NT2/D1 (cell line): ENCODE measurements at regions not wholly inside any gene's neighbourhood (a gene's known extent, or its start where the extent isn't known, plus 50 kb on each side); places are given as distances from the start of the nearest gene placed in this dataset.

ENCODE experiments used
- DNase-seq: peaks from one replicate; pipeline ENCODE4 v3.0.0-alpha.2; 2011; ENCODE audit warnings: low read depth, low spot score
- H3K27me3 ChIP-seq: 2 replicates; pipeline ENCODE4 v1.6.0; 2011; ENCODE audit warnings: mild to moderate bottlenecking; ENCODE audit not compliant: insufficient read length, insufficient read depth
- H3K36me3 ChIP-seq: 2 replicates; pipeline ENCODE4 v1.6.1; 2011; ENCODE audit warnings: mild to moderate bottlenecking, low read length, mixed read lengths; ENCODE audit not compliant: insufficient read depth, insufficient read length
- H3K4me1 ChIP-seq: 2 replicates; pipeline ENCODE4 v1.5.1; 2011; ENCODE audit not compliant: insufficient read depth, insufficient read length
- H3K4me3 ChIP-seq: 2 replicates; pipeline ENCODE4 v1.5.1; 2011; ENCODE audit warnings: low read depth; ENCODE audit not compliant: insufficient read length
- H3K9ac ChIP-seq: 2 replicates; pipeline ENCODE4 v1.6.0; 2011; ENCODE audit warnings: low read depth; ENCODE audit not compliant: insufficient read length
- H3K9me3 ChIP-seq: 2 replicates; pipeline ENCODE4 v1.5.1; 2011; ENCODE audit warnings: mild to moderate bottlenecking, low read length; ENCODE audit not compliant: insufficient read depth
- SUZ12 ChIP-seq: IDR thresholded peaks from 2 replicates; pipeline ENCODE4 v1.6.1; 2011; ENCODE audit not compliant: insufficient read length, insufficient read depth; ENCODE audit errors: extremely low read depth
- YY1 ChIP-seq: IDR thresholded peaks from 2 replicates; pipeline ENCODE4 v1.6.1; 2011; ENCODE audit not compliant: insufficient read length, insufficient read depth
- ZNF274 ChIP-seq: IDR thresholded peaks from 2 replicates; pipeline ENCODE4 v1.6.1; 2011; ENCODE audit warnings: mild to moderate bottlenecking, low read depth, low read length

DNA sequence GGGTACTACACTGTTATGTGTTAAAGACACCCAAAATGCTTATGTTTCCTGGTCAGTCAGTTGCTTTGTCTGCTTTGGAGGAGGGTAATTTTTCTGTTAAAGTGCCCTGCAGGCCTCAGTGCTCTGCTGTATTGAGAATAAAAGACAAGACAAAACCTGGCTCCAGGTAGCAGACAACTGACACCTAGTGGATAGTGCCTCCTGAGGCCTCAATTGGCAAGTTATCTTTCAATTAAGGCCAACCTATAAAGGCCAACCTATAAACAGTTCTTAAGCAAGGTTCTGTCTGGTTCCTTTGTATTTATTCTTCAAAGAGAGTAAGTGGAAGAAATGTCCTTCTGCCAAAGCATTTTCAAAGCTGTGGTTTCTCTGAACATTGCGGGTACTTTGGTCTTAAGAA is 773.8 kb downstream of the MECOM start:
- H3K9me3 ChIP-seq, result no peaks in the 10 kb centered on the region
- no peaks in the 10 kb centered on the region for H3K4me1 ChIP-seq
- H3K4me3 ChIP-seq, result no peak overlapping the region
- DNase-seq, result no peak
- H3K27me3 ChIP-seq, result no peaks in the 10 kb centered on the region
- H3K36me3 ChIP-seq, result no peaks in the 10 kb centered on the region
- no peak for TF ChIP-seq YY1
- no peak for TF ChIP-seq SUZ12
- no peak for TF ChIP-seq ZNF274
- no peak overlapping the region for H3K9ac ChIP-seq

DNA sequence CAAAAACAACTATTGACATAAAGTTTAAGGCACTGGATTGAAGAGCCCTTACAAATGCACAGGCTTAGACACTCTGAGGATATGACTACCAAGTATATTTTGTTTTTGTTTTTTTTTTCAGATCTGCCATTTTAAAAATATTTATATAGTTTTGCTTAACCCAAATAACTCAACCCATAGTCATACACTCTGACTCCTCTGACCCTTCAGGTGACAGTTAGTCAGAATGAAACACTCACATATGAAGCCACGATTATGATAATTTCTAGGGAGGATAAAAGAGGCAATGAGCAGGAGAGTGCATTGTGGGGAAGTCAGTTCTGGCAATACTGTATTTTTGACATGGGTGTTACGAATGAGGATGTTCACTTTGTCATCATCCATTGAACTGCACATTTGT is 774.7 kb downstream of the MECOM start:
- no peak overlapping the region for H3K9ac ChIP-seq
- TF ChIP-seq SUZ12 (no peak), ZNF274 (no peak), YY1 (no peak)
- DNase-seq, result no peak
- H3K27me3 ChIP-seq, result no peaks in the 10 kb centered on the region
- H3K9me3 ChIP-seq, result no peaks in the 10 kb centered on the region
- no peak overlapping the region for H3K4me3 ChIP-seq
- no peaks in the 10 kb centered on the region for H3K4me1 ChIP-seq
- no peaks in the 10 kb centered on the region for H3K36me3 ChIP-seq

DNA sequence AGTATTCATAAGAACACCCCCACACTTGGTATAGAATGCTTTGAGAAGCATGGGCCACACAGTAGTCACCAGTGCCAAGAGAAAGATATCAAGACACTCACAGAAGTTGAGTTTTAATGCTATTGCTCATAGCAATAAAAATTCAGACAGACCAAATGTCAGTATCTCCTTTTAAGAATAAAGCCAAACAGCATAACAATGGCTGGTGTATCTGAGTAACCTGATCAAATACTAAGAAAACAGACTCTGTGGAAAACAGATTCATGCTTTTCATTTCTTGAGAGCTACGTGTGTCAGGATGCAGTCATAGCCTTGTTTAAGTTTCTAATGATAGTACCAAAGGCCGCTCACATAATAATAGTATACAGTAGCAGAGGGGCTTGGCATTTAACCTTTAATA is 778.5 kb downstream of the MECOM start:
- no peaks in the 10 kb centered on the region for H3K36me3 ChIP-seq
- H3K9me3 ChIP-seq, result no peaks in the 10 kb centered on the region
- H3K4me3 ChIP-seq, result no peak overlapping the region
- no peaks in the 10 kb centered on the region for H3K27me3 ChIP-seq
- TF ChIP-seq YY1, result no peak
- no peak for TF ChIP-seq SUZ12
- TF ChIP-seq ZNF274, result no peak
- no peaks in the 10 kb centered on the region for H3K4me1 ChIP-seq
- no peak for DNase-seq
- H3K9ac ChIP-seq, result no peak overlapping the region

DNA sequence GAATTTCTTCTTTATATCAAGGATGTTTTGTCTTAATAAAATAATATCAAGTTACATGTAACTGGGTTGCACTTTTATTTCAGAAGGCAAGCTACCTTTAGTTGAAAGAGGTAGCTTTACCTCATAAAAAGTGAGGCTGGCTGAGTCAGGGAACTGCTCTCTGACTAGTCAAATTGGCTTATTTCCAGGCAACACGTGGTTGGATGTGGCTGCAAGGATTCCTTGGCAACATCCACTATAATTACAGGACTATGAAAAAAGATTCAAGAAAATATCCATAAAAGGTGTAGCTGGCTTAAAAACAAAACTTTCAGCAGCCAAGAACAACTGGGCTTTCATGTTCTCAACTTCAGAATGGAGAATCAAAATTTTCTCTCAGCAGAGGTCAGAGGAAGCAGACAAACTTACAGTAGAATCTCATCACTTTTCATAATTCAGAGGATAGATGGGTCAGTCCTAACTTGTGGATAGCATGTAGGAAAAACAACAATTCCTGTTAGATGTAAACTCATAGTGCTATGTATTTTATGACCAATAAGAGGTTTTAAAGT is 779.1 kb downstream of the MECOM start:
- DNase-seq, result no peak

DNA sequence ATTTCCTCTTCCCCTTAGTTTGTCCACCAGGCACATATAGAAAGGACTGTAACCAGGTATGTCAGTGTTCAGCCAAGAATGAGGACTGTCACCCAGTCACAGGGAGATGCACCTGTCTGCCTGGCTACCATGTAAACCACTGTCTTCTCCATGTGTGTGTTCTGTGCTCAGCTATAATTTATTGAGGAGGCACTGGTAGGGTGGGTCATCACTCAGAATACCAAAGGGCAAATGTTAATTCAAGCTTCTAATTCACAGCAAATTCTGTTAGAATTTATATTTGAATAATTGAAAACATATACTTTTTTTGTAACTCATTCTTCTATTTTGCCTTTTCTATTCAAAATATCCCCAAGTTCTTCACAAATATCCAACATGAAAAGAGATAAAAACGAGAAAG is 780.4 kb downstream of the MECOM start:
- H3K27me3 ChIP-seq, result no peaks in the 10 kb centered on the region
- no peak overlapping the region for H3K9ac ChIP-seq
- DNase-seq, result no peak
- no peak for TF ChIP-seq YY1
- no peak for TF ChIP-seq SUZ12
- TF ChIP-seq ZNF274, result no peak
- no peaks in the 10 kb centered on the region for H3K36me3 ChIP-seq
- no peak overlapping the region for H3K4me3 ChIP-seq
- no peaks in the 10 kb centered on the region for H3K4me1 ChIP-seq
- no peaks in the 10 kb centered on the region for H3K9me3 ChIP-seq

More for the DNA sequence above, 779.1 kb downstream of the MECOM start:
- H3K9me3 ChIP-seq, result no peaks in the 10 kb centered on the region
- TF ChIP-seq SUZ12 (no peak), YY1 (no peak)
- H3K36me3 ChIP-seq, result no peaks in the 10 kb centered on the region
- H3K4me3 ChIP-seq, result no peak overlapping the region
- H3K27me3 ChIP-seq, result no peaks in the 10 kb centered on the region
- no peak overlapping the region for H3K9ac ChIP-seq
- H3K4me1 ChIP-seq, result no peaks in the 10 kb centered on the region

DNA sequence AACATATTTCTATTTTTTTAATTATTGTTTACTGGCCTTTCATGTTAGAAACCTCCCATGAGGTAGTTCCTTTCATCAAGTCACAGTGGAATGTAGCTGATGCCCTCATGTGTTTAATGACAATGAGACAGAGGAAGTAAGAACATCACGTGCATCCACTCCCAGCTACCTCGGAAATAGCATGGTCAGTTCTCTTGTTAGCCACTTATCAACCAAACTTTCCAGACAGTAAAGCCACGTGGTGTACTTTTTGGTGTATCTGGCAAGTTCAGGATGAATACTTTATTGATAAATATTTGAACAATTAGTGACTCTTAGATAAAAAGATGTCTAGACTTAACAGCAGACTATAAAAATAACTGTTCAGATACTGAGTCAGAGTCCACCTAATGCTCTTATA is 781.7 kb downstream of the MECOM start:
- Histone ChIP-seq H3K9ac (no peak overlapping the region), H3K27me3 (no peaks in the 10 kb centered on the region), H3K4me3 (no peak overlapping the region), H3K4me1 (no peaks in the 10 kb centered on the region), H3K36me3 (no peaks in the 10 kb centered on the region), H3K9me3 (no peaks in the 10 kb centered on the region)
- no peak for DNase-seq
- no peak for TF ChIP-seq SUZ12
- no peak for TF ChIP-seq ZNF274
- no peak for TF ChIP-seq YY1

DNA sequence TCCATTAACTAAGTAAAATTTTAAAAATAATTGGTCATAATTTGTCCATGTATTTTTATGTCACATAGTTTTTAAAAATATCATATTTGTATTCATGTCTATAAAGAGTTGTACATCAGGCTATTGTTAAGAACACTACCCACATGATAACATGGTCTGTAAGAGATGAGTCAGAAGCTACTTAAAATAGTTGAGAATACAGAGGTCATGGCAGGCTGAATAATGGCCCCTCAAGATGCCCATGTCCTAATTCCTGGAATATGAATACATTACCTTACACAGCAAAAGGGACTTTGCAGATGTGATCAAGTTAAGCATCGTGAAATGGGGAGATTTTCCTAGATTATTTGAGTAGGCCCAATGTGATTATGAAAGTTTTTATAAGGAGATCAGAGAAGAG is 782.9 kb upstream of the GOLIM4 start:
- TF ChIP-seq SUZ12, result no peak
- no peak for TF ChIP-seq YY1
- no peak for TF ChIP-seq ZNF274
- Histone ChIP-seq H3K4me3 (no peak overlapping the region), H3K4me1 (no peaks in the 10 kb centered on the region), H3K9ac (no peak overlapping the region), H3K36me3 (no peaks in the 10 kb centered on the region), H3K9me3 (no peaks in the 10 kb centered on the region), H3K27me3 (no peaks in the 10 kb centered on the region)
- DNase-seq, result no peak
